CD14-positive monocyte (primary cell): ENCODE measurements at regions not wholly inside any gene's neighbourhood (a gene's known extent, or its start where the extent isn't known, plus 50 kb on each side); places are given as distances from the start of the nearest gene placed in this dataset.

Experiments
- DNase-seq, 3 donors: peaks; one replicate each; pipeline ENCODE4 v3.0.0-alpha.2; 2011 to 2022
- H2AFZ ChIP-seq: 2 replicates; pipeline ENCODE4 v1.6.0; 2012; ENCODE audit warnings: mild to moderate bottlenecking, low read depth, low read length, inconsistent platforms; ENCODE audit not compliant: insufficient read depth, poor library complexity, severe bottlenecking
- H3K27ac ChIP-seq, 2 donors: 1 replicate in 1 of 2; 2 replicates in 1 of 2; pipeline ENCODE4 v1.5.1; 2012 to 2013; ENCODE audit warnings: low read length in 2 of 2, control low read depth in 1 of 2, inconsistent platforms in 1 of 2, low read depth in 1 of 2, mild to moderate bottlenecking in 1 of 2
- H3K27me3 ChIP-seq, 2 donors: one replicate each; pipeline versions ENCODE4 v1.6.0 to v1.6.1; 2011 to 2013; ENCODE audit warnings: low read length in 2 of 2; ENCODE audit not compliant: control insufficient read depth in 2 of 2, insufficient read depth in 2 of 2
- H3K36me3 ChIP-seq, 2 donors: replicated peaks in 1 of 2; 1 replicate in 1 of 2; 2 replicates in 1 of 2; pipeline versions ENCODE4 v1.5.1 to v1.6.1; 2012 to 2013; ENCODE audit warnings: low read length in 2 of 2, control low read depth in 1 of 2, inconsistent platforms in 1 of 2, mild to moderate bottlenecking in 1 of 2; ENCODE audit not compliant: insufficient read depth in 2 of 2, control insufficient read depth in 1 of 2
- H3K4me1 ChIP-seq, 2 donors: 1 replicate in 1 of 2; 2 replicates in 1 of 2; pipeline versions ENCODE4 v1.5.1 to v1.6.1; 2012 to 2013; ENCODE audit warnings: low read length in 2 of 2, control low read depth in 1 of 2, inconsistent platforms in 1 of 2, mild to moderate bottlenecking in 1 of 2, moderate library complexity in 1 of 2; ENCODE audit not compliant: insufficient read depth in 2 of 2, control insufficient read depth in 1 of 2
- H3K4me2 ChIP-seq: replicated peaks from 2 replicates; pipeline ENCODE3; 2012; ENCODE audit warnings: low read length, moderate library complexity, mild to moderate bottlenecking; ENCODE audit not compliant: poor library complexity, severe bottlenecking; ENCODE audit errors: extremely low read depth
- H3K4me3 ChIP-seq, 3 experiments: fragments of 200-600 bp in 1 of 3; sonication (generic) in 1 of 3; replicated peaks in 1 of 3; 1 replicate in 2 of 3; 2 replicates in 1 of 3; pipeline ENCODE4 v1.5.1; 2011 to 2013; ENCODE audit warnings: low read length in 3 of 3, mild to moderate bottlenecking in 3 of 3, control low read depth in 2 of 3, low read depth in 2 of 3, inconsistent platforms in 1 of 3, moderate library complexity in 1 of 3
- H3K79me2 ChIP-seq: 2 replicates; pipeline ENCODE4 v1.6.0; 2012; ENCODE audit warnings: mild to moderate bottlenecking, control low read depth, inconsistent platforms, low read length, moderate library complexity; ENCODE audit not compliant: insufficient read depth
- H3K9ac ChIP-seq: 2 replicates; pipeline ENCODE4 v1.6.0; 2017; ENCODE audit warnings: low read length, mild to moderate bottlenecking; ENCODE audit not compliant: insufficient read depth, poor library complexity, severe bottlenecking
- H3K9me3 ChIP-seq, 2 donors: replicated peaks in 1 of 2; 1 replicate in 1 of 2; 2 replicates in 1 of 2; pipeline versions ENCODE4 v1.5.1 to v1.6.1; 2012 to 2013; ENCODE audit warnings: low read length in 2 of 2, control low read depth in 1 of 2; ENCODE audit not compliant: control insufficient read depth in 1 of 2, insufficient read depth in 1 of 2
- H4K20me1 ChIP-seq: 2 replicates; pipeline ENCODE4 v1.6.0; 2012; ENCODE audit warnings: mild to moderate bottlenecking, low read length, control low read depth, moderate library complexity; ENCODE audit not compliant: insufficient read depth
- H3K27ac Mint-ChIP-seq, 7 donors: one replicate each; pipeline ENCODE4 v1.8.0; 2020; ENCODE audit warnings: mild to moderate bottlenecking in 7 of 7, mixed read lengths in 7 of 7, moderate library complexity in 6 of 7, inconsistent platforms in 2 of 7
- H3K27me3 Mint-ChIP-seq, 3 donors: one replicate each; pipeline ENCODE4 v1.8.0; 2021 to 2022; ENCODE audit warnings: low read depth in 3 of 3, mild to moderate bottlenecking in 3 of 3, mixed read lengths in 3 of 3, moderate library complexity in 3 of 3, inconsistent platforms in 1 of 3
- H3K36me3 Mint-ChIP-seq, 2 donors: one replicate each; pipeline ENCODE4 v1.8.0; 2020; ENCODE audit warnings: mixed read lengths in 2 of 2, inconsistent platforms in 1 of 2, mild to moderate bottlenecking in 1 of 2
- H3K4me1 Mint-ChIP-seq: one replicate; pipeline ENCODE4 v1.8.0; 2020; ENCODE audit warnings: mild to moderate bottlenecking, mixed read lengths
- H3K4me3 Mint-ChIP-seq, 2 donors: one replicate each; pipeline ENCODE4 v1.8.0; 2020; ENCODE audit warnings: mild to moderate bottlenecking in 2 of 2, mixed read lengths in 2 of 2, moderate library complexity in 1 of 2
- H3K9me3 Mint-ChIP-seq, 7 donors: one replicate each; pipeline ENCODE4 v1.8.0; 2020 to 2022; ENCODE audit warnings: mixed read lengths in 7 of 7, mild to moderate bottlenecking in 6 of 7, moderate library complexity in 6 of 7, inconsistent platforms in 2 of 7
- CTCF ChIP-seq: fragments of 200-600 bp; IDR thresholded peaks from one replicate; pipeline ENCODE4 v1.8.0; 2022; ENCODE audit warnings: antibody characterized with exemption, mild to moderate bottlenecking
- WGBS: methylation state at CpG from one replicate; pipeline ENCODE4 v1.1.5; 2013; ENCODE audit warnings: missing lambda C conversion rate; ENCODE audit not compliant: insufficient coverage; 5-methylcytosine and 5-hydroxymethylcytosine counted together
- intact Hi-C, 2 donors: fragments of 100-400 bp; cut with micrococcal nuclease; formaldehyde crosslinking; loops; one replicate each; pipeline versions ENCODE4 v1.15.0 to v1.15.1; 2023

DNA sequence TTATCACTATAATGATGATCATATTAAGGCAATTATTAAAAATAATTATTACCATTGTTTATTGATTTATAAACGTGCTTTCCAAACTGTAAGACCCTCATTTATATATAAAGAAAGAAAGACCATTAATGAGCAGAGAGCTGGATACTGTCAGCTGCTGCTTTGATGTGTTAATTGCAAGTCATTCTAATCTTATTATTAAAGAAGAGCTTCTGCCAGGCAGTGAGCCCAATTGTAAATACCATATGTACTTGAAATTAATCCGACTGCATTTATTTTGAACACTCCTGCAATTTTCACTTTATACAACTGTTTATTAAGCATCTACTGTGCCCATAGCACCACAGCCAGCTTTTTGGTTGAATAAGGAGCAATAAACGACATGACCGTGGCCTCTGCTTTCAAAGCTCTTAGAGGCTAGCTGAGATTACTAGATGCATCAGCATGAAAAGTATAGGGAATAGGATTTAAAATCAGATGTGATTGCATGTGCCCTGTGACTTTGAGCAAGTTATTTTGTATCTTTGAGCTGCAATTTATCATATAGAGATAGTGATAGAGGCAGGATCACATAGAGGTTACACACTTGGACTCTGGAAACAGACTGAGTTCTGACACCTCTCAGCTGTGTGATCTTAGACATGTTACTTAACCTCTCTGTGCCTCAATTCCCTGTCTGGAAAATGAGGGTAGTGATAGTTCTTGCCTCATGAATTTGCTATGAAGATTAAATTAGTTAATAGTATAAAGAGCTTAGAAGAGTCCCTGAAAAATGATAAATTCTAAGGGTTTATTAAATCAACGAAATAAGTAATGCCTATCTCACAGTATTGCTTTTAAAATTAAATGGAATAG, 83.4 kb downstream of the MYCN start:
- no peak for DNase-seq
- H3K4me3 ChIP-seq, result no peak overlapping the region
- H3K9me3 ChIP-seq, result no peaks in the 10 kb centered on the region
- Mint-ChIP-seq H3K9me3 (peaks cover 0 to 2% (median 0%) of the 10 kb centered on the region in 7 donors), H3K27me3 (peaks cover 0 to 16% (median 11%) of the 10 kb centered on the region in 3 donors), H3K4me1 (no peaks in the 10 kb centered on the region), H3K27ac (no peak overlapping the region), H3K4me3 (no peak overlapping the region), H3K36me3 (no peaks in the 10 kb centered on the region)
- H3K4me2 ChIP-seq, result no peak overlapping the region
- H3K79me2 ChIP-seq, result no peaks in the 10 kb centered on the region
- no peaks in the 10 kb centered on the region for H3K27me3 ChIP-seq
- no peaks in the 10 kb centered on the region for H3K36me3 ChIP-seq
- no peaks in the 10 kb centered on the region for H3K4me1 ChIP-seq
- no peak overlapping the region for H2AFZ ChIP-seq
- H4K20me1 ChIP-seq, result no peaks in the 10 kb centered on the region
- no peak overlapping the region for H3K27ac ChIP-seq
- intact Hi-C loops, result no loop called here
- no peak for TF ChIP-seq CTCF
- no peak overlapping the region for H3K9ac ChIP-seq
- 75% methylated on average over 1 of the region's 5 CpGs for WGBS

GRCh38 chr2:16022548-16023240, 82.3 kb downstream of the MYCN start:
- Histone ChIP-seq H3K4me1 (no peaks in the 10 kb centered on the region), H2AFZ (no peak overlapping the region), H3K27ac (no peak overlapping the region), H3K9ac (no peak overlapping the region), H3K36me3 (no peaks in the 10 kb centered on the region), H3K27me3 (no peaks in the 10 kb centered on the region), H4K20me1 (no peaks in the 10 kb centered on the region), H3K9me3 (no peaks in the 10 kb centered on the region), H3K4me2 (no peak overlapping the region), H3K4me3 (no peak overlapping the region), H3K79me2 (no peaks in the 10 kb centered on the region)
- 83% methylated on average over 5 of the region's 6 CpGs for WGBS
- Mint-ChIP-seq H3K36me3 (no peaks in the 10 kb centered on the region), H3K9me3 (peaks cover 0 to 4% (median 1%) of the 10 kb centered on the region in 7 donors), H3K27me3 (peaks cover 0 to 14% (median 13%) of the 10 kb centered on the region in 3 donors), H3K27ac (no peak overlapping the region), H3K4me3 (no peak overlapping the region), H3K4me1 (no peaks in the 10 kb centered on the region)
- TF ChIP-seq CTCF, result no peak
- intact Hi-C loops, result no loop called here
- no peak for DNase-seq
